SK-N-SH (cell line): ENCODE measurements at regions not wholly inside any gene's neighbourhood (a gene's known extent, or its start where the extent isn't known, plus 50 kb on each side); places are given as distances from the start of the nearest gene placed in this dataset.

Source experiments
- CTCF ChIA-PET: fragments of 300-600, 350-600 bp; formaldehyde crosslinking; extraction: SDS; loops from one replicate; lab custom pipeline; 2021; lab: Yijun Ruan, JAX
- POLR2A ChIA-PET: fragments of 350-600 bp; sonication (Branson Sonifier 250); formaldehyde crosslinking; extraction: SDS; loops from one replicate; lab custom pipeline; 2020; ENCODE audit warnings: antibody characterized with exemption, inconsistent platforms; lab: Yijun Ruan, JAX
- DNase-seq: peaks from one replicate; pipeline ENCODE4 v3.0.0; 2012
- H2AFZ ChIP-seq: fragments of 200-600 bp; sonication (generic); 2 replicates; pipeline ENCODE4 v1.8.1; 2016; ENCODE audit warnings: antibody characterized with exemption, mild to moderate bottlenecking, low read depth
- H3F3A ChIP-seq: fragments of 200-600 bp; sonication (generic); replicated peaks from 2 replicates; pipeline ENCODE3; 2016; ENCODE audit warnings: antibody characterized with exemption, mild to moderate bottlenecking; ENCODE audit not compliant: insufficient read depth
- H3K27ac ChIP-seq, 2 experiments: fragments of 200-500 bp in 1 of 2; fragments of 200-600 bp in 1 of 2; sonication (Bioruptor generic) in 1 of 2; sonication (generic), shearing (Covaris generic) in 1 of 2; 2 replicates each; pipeline versions ENCODE4 v1.5.1 to v1.6.1; 2014 to 2016; ENCODE audit warnings: low read depth in 2 of 2, inconsistent platforms in 1 of 2, low read length in 1 of 2, mild to moderate bottlenecking in 1 of 2, mixed read lengths in 1 of 2
- H3K27me3 ChIP-seq: fragments of 200-600 bp; sonication (generic), shearing (Covaris generic); 2 replicates; pipeline ENCODE4 v1.6.1; 2016; ENCODE audit warnings: mixed run types; ENCODE audit not compliant: insufficient read depth
- H3K36me3 ChIP-seq, 2 experiments: fragments of 200-500 bp in 1 of 2; fragments of 200-600 bp in 1 of 2; sonication (Bioruptor generic) in 1 of 2; sonication (generic) in 1 of 2; replicated peaks in 1 of 2; 2 replicates each; pipeline versions ENCODE3 to v1.5.1; 2014 to 2016; ENCODE audit warnings: low read length in 1 of 2, mild to moderate bottlenecking in 1 of 2; ENCODE audit not compliant: insufficient read depth in 2 of 2, control insufficient read depth in 1 of 2
- H3K4me1 ChIP-seq, 2 experiments: fragments of 200-500 bp in 1 of 2; fragments of 200-600 bp in 1 of 2; sonication (Bioruptor generic) in 1 of 2; sonication (generic), shearing (Covaris generic) in 1 of 2; 2 replicates each; pipeline versions ENCODE4 v1.5.1 to v1.6.1; 2014 to 2016; ENCODE audit warnings: low read depth in 1 of 2, low read length in 1 of 2, mixed run types in 1 of 2; ENCODE audit not compliant: insufficient read depth in 2 of 2, control insufficient read depth in 1 of 2
- H3K4me2 ChIP-seq: fragments of 200-600 bp; sonication (generic), shearing (Covaris generic); 2 replicates; pipeline ENCODE4 v1.6.1; 2017; ENCODE audit warnings: mixed run types
- H3K4me3 ChIP-seq, 2 experiments: fragments of 200-500 bp in 1 of 2; fragments of 200-600 bp in 1 of 2; sonication (Bioruptor generic) in 1 of 2; sonication (generic), shearing (Covaris generic) in 1 of 2; 2 replicates each; pipeline versions ENCODE4 v1.5.1 to v1.8.1; 2014 to 2016; ENCODE audit warnings: low read depth in 2 of 2, inconsistent platforms in 1 of 2, low read length in 1 of 2, mild to moderate bottlenecking in 1 of 2, mixed read lengths in 1 of 2, moderate library complexity in 1 of 2
- H3K79me2 ChIP-seq: fragments of 200-600 bp; sonication (generic); 2 replicates; pipeline ENCODE4 v1.8.1; 2017; ENCODE audit warnings: mild to moderate bottlenecking; ENCODE audit not compliant: insufficient read depth
- H3K9ac ChIP-seq: fragments of 200-600 bp; sonication (generic); 2 replicates; pipeline ENCODE4 v1.6.1; 2017; ENCODE audit warnings: mixed run types
- H3K9me2 ChIP-seq: fragments of 200-600 bp; sonication (generic); 2 replicates; pipeline ENCODE4 v1.6.1; 2017; ENCODE audit warnings: mixed run types
- H3K9me3 ChIP-seq: fragments of 200-600 bp; sonication (generic); 2 replicates; pipeline ENCODE4 v1.6.1; 2017; ENCODE audit warnings: mixed run types, mild to moderate bottlenecking, moderate library complexity
- H4K20me1 ChIP-seq: fragments of 200-600 bp; sonication (generic); 2 replicates; pipeline ENCODE4 v1.6.1; 2017; ENCODE audit warnings: mild to moderate bottlenecking, mixed run types; ENCODE audit not compliant: insufficient read depth
- ELF1 ChIP-seq: IDR thresholded peaks from 2 replicates; pipeline ENCODE4 v1.4.0; 2012
- EP300 ChIP-seq, 2 experiments: IDR thresholded peaks; 2 replicates each; pipeline versions ENCODE4 v1.4.0 to v1.6.1; 2012; ENCODE audit warnings: borderline replicate concordance in 1 of 2, low read depth in 1 of 2, low read length in 1 of 2
- FOXJ3 ChIP-seq: sonication (generic); formaldehyde crosslinking; IDR thresholded peaks from 2 replicates; pipeline ENCODE4 v1.5.1; 2020; ENCODE audit warnings: mild to moderate bottlenecking, missing genetic modification reagents
- FOXM1 ChIP-seq: IDR thresholded peaks from 2 replicates; pipeline ENCODE4 v1.4.0; 2012; ENCODE audit warnings: low read depth, mild to moderate bottlenecking
- GABPA ChIP-seq: IDR thresholded peaks from 2 replicates; pipeline ENCODE4 v1.4.0; 2012; ENCODE audit warnings: low read depth, mild to moderate bottlenecking
- GATA2 ChIP-seq: sonication (generic); formaldehyde crosslinking; IDR thresholded peaks from 2 replicates; pipeline ENCODE4 v1.5.0; 2020; ENCODE audit warnings: mild to moderate bottlenecking, missing genetic modification reagents
- JUND ChIP-seq: IDR thresholded peaks from 2 replicates; pipeline ENCODE4 v1.4.0; 2012
- MXI1 ChIP-seq: IDR thresholded peaks from 2 replicates; pipeline ENCODE4 v1.6.1; 2012; ENCODE audit warnings: mild to moderate bottlenecking, low read depth, low read length, improper control_type of control experiment
- NFIC ChIP-seq: IDR thresholded peaks from 2 replicates; pipeline ENCODE4 v1.4.0; 2012; ENCODE audit warnings: borderline replicate concordance
- POLR2AphosphoS5 ChIP-seq: IDR thresholded peaks from 2 replicates; pipeline ENCODE4 v1.6.1; 2012; ENCODE audit warnings: low read depth, low read length
- RAD21 ChIP-seq: IDR thresholded peaks from 2 replicates; pipeline ENCODE4 v1.6.1; 2012; ENCODE audit warnings: mild to moderate bottlenecking, low read length
- RFX5 ChIP-seq: IDR thresholded peaks from 2 replicates; pipeline ENCODE4 v1.6.1; 2012; ENCODE audit warnings: mild to moderate bottlenecking, improper control_type of control experiment, low read length
- SMC3 ChIP-seq: IDR thresholded peaks from 2 replicates; pipeline ENCODE4 v1.6.1; 2012; ENCODE audit warnings: low read depth, low read length, improper control_type of control experiment
- TEAD4 ChIP-seq: IDR thresholded peaks from 2 replicates; pipeline ENCODE4 v1.4.0; 2012; ENCODE audit warnings: mild to moderate bottlenecking, borderline replicate concordance; ENCODE audit not compliant: insufficient read depth
- USF1 ChIP-seq: IDR thresholded peaks from 2 replicates; pipeline ENCODE4 v1.4.0; 2012; ENCODE audit warnings: low read depth, borderline replicate concordance
- USF2 ChIP-seq: fragments of 150-350 bp; IDR thresholded peaks from 2 replicates; pipeline ENCODE4 v1.6.1; 2017; ENCODE audit warnings: antibody characterized with exemption, low read length, low read depth, borderline replicate concordance
- YY1 ChIP-seq: IDR thresholded peaks from 2 replicates; pipeline ENCODE4 v1.4.0; 2012; ENCODE audit warnings: low read depth, mild to moderate bottlenecking
- WGBS: methylation state at CpG from one replicate; pipeline ENCODE4 v1.1.6; 2017; ENCODE audit warnings: low lambda C conversion rate; 5-methylcytosine and 5-hydroxymethylcytosine counted together
- TF ChIP-seq, protein P1 (sequence below): IDR thresholded peaks from 2 replicates; pipeline ENCODE4 v1.6.1; 2012; ENCODE audit warnings: mild to moderate bottlenecking, low read depth, low read length, moderate library complexity
- TF ChIP-seq, protein P2 (sequence below): IDR thresholded peaks from 2 replicates; pipeline ENCODE4; 2012

DNA sequence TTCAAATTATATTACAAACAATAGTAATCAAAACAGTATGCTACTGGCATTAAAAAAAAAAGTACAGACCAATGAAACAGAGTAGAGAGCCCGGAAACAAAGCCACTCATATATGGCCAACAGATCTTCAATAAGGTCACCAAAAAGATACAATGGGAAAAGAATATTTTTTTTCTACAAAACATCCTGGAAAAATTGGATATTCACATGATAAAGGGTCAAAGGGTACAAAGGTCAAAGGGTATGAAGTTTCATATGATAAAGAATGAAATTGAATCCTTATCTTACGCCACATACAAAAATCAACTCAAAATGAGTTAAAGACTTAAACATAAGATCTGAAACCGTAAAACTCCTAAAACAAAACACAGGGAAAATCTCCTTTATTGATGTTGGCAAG lies 168.5 kb upstream of the PELI2 start:
- no peak for DNase-seq
- Histone ChIP-seq H3K27me3 (no peaks in the 10 kb centered on the region; the same call in 1 of the 2 replicates), H2AFZ (no peak overlapping the region), H3K4me2 (no peak overlapping the region), H3K4me3 (no peak overlapping the region), H3K4me1 (no peaks in the 10 kb centered on the region), H4K20me1 (no peaks in the 10 kb centered on the region), H3K27ac (no peak overlapping the region), H3K36me3 (no peaks in the 10 kb centered on the region), H3K9me3 (no peaks in the 10 kb centered on the region), H3K79me2 (no peaks in the 10 kb centered on the region), H3K9me2 (no peaks in the 10 kb centered on the region), H3F3A (no peaks in the 10 kb centered on the region), H3K9ac (no peak overlapping the region)
- CTCF ChIA-PET = no interaction called here
- TF ChIP-seq MXI1 = no peak
- no peak for TF ChIP-seq RFX5
- no peak for TF ChIP-seq FOXJ3
- no peak for TF ChIP-seq POLR2AphosphoS5
- no peak for TF ChIP-seq ELF1
- TF ChIP-seq GATA2 (CRISPR knock-in tag) = no peak
- no peak for TF ChIP-seq SMC3
- TF ChIP-seq FOXM1 = no peak
- TF ChIP-seq, protein P1, sequence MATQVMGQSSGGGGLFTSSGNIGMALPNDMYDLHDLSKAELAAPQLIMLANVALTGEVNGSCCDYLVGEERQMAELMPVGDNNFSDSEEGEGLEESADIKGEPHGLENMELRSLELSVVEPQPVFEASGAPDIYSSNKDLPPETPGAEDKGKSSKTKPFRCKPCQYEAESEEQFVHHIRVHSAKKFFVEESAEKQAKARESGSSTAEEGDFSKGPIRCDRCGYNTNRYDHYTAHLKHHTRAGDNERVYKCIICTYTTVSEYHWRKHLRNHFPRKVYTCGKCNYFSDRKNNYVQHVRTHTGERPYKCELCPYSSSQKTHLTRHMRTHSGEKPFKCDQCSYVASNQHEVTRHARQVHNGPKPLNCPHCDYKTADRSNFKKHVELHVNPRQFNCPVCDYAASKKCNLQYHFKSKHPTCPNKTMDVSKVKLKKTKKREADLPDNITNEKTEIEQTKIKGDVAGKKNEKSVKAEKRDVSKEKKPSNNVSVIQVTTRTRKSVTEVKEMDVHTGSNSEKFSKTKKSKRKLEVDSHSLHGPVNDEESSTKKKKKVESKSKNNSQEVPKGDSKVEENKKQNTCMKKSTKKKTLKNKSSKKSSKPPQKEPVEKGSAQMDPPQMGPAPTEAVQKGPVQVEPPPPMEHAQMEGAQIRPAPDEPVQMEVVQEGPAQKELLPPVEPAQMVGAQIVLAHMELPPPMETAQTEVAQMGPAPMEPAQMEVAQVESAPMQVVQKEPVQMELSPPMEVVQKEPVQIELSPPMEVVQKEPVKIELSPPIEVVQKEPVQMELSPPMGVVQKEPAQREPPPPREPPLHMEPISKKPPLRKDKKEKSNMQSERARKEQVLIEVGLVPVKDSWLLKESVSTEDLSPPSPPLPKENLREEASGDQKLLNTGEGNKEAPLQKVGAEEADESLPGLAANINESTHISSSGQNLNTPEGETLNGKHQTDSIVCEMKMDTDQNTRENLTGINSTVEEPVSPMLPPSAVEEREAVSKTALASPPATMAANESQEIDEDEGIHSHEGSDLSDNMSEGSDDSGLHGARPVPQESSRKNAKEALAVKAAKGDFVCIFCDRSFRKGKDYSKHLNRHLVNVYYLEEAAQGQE = no peak
- TF ChIP-seq NFIC = no peak
- TF ChIP-seq, protein P2, sequence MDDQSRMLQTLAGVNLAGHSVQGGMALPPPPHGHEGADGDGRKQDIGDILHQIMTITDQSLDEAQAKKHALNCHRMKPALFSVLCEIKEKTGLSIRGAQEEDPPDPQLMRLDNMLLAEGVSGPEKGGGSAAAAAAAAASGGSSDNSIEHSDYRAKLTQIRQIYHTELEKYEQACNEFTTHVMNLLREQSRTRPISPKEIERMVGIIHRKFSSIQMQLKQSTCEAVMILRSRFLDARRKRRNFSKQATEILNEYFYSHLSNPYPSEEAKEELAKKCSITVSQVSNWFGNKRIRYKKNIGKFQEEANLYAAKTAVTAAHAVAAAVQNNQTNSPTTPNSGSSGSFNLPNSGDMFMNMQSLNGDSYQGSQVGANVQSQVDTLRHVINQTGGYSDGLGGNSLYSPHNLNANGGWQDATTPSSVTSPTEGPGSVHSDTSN = no peak
- TF ChIP-seq TEAD4 = no peak
- no peak for TF ChIP-seq JUND
- TF ChIP-seq GABPA = no peak
- no peak for TF ChIP-seq YY1
- TF ChIP-seq USF1 = no peak
- no peak for TF ChIP-seq EP300 (IDR thresholded peaks at IDR 0.05; ENCODE audit: borderline replicate concordance in 1 of 2, low read depth in 1 of 2, low read length in 1 of 2)
- no peak for TF ChIP-seq RAD21
- no peak for TF ChIP-seq USF2
- WGBS = 9% methylated on average over 3 of the region's 3 CpGs
- POLR2A ChIA-PET = no interaction called here
